GM13976 (cell line): ENCODE measurements at regions not wholly inside any gene's neighbourhood (a gene's known extent, or its start where the extent isn't known, plus 50 kb on each side); places are given as distances from the start of the nearest gene placed in this dataset.

ENCODE experiments used
- DNase-seq: peaks from one replicate; pipeline ENCODE4 v3.0.0; 2012; ENCODE audit warnings: low spot score
- in situ Hi-C: fragments of 300-500 bp; cut with MboI; formaldehyde crosslinking; loops from one replicate; pipeline ENCODE4 v1.12.0; 2022; ENCODE audit warnings: low sequenced_read_pairs, mixed read lengths, inconsistent platforms; ENCODE audit not compliant: unreplicated experiment
- TF ChIP-seq, protein P1 (sequence below): IDR thresholded peaks from 2 replicates; pipeline ENCODE4 v1.5.1; 2012; ENCODE audit warnings: borderline replicate concordance, mild to moderate bottlenecking; ENCODE audit not compliant: insufficient read depth; ENCODE audit errors: extremely low read depth, missing control alignments, control extremely low read depth

DNA sequence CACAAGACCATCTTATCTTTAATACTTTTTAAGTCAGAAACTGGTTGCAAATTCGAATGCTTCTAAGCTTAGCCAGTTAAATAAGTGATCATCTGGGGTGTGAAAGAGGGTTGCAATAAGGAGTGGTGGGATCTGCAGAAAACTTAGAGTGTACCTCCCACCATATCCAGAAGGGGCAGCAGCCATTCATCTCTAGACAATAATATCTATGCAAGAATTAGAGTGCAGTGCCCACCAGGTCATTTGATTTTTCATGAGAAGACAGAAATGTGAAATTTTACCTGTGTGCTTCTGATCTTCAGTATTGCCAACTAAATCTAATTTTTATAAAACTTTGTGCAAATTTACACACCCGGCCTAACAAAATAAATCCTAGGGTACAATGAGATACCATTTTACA is 127.2 kb upstream of the SP4 start:
- in situ Hi-C loops, result no loop called here
- no peak for DNase-seq
- TF ChIP-seq, protein P1, sequence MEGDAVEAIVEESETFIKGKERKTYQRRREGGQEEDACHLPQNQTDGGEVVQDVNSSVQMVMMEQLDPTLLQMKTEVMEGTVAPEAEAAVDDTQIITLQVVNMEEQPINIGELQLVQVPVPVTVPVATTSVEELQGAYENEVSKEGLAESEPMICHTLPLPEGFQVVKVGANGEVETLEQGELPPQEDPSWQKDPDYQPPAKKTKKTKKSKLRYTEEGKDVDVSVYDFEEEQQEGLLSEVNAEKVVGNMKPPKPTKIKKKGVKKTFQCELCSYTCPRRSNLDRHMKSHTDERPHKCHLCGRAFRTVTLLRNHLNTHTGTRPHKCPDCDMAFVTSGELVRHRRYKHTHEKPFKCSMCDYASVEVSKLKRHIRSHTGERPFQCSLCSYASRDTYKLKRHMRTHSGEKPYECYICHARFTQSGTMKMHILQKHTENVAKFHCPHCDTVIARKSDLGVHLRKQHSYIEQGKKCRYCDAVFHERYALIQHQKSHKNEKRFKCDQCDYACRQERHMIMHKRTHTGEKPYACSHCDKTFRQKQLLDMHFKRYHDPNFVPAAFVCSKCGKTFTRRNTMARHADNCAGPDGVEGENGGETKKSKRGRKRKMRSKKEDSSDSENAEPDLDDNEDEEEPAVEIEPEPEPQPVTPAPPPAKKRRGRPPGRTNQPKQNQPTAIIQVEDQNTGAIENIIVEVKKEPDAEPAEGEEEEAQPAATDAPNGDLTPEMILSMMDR, result no peak

DNA sequence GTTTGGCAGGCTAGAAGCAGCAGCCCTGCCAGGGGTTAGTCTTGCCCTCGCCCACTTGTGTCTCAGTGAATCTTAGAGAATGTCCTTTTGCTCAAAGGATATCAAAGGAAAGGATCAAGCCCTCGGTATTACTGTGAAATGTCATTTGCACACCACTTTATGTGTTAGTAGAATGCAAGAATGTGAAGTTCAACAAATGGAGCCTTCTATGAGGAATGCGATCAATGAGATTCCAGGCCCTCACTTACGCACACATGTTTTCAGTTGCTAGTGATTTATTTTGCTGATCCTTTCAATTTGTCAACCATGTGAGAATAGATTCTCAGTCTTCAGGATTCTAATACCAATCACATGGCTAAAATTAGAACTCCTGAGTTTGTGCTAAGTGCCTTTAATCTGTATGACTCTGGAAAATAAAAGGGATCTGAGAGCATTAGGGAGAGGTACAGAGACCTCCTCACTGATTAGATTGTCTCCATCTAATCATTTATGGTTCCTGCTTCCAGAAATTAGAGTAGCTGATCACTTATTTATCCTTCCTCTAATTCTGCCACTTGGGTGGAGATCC is 123.0 kb upstream of the SP4 start:
- in situ Hi-C loops, result no loop called here
- no peak for DNase-seq

DNA sequence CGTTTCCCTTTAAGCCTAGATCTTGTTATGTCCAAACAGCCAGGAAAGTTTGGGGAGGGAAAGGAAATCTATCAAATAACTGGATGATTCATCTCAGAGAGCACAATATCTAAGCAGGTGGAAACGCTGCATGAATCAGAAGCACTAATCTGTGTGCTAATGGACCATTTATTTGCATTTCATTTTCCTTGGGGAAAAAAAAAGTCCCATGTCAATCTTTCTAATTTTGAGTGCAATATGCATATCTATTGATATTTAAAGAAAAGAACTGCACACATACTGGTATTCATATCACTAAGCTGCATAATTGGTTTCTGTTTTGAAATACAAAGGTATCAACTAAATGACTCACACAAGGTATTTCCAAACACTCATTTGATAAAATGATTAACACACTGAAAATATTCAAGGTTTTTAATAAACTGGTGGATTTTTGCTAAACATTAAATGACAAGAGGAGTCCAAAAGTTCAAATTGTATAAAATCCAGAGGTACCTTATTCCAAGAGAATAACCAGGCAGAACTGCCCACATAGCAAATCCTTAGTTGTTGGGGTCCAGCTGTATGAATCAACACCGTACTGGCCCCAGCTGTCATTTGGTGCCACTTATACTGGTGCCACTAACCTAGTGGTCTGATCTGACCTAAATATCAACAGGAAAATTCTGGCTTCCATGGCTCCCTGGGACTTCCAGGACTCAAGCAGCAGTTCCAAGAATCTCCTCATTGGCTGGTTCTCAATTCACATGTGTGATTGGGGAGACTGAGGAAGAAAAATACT is 122.2 kb upstream of the SP4 start:
- in situ Hi-C loops, result no loop called here
- TF ChIP-seq, protein P1, result no peak
- peak; percentile 7 for DNase-seq

More for the DNA sequence above, 123.0 kb upstream of the SP4 start:
- TF ChIP-seq, protein P1, result no peak

DNA sequence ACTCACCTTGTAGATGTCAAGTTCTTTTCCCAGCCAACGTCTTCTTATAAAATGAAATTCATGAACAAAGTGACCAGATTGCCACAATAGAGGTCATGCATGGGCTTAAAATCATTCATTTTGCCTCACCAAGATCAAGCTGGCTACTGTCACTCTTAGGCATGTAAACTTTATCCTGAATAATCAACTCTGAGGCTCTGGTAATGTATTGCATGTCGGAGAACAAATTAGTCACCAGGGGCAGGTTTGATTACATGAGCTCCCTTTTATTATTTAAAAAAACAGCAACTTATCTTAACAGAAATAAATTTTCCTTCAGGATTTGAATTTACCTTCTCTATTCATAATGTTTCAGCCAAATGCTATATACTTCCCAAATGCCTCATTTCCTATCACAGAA is 112.9 kb upstream of the SP4 start:
- TF ChIP-seq, protein P1, result no peak
- in situ Hi-C loops, result no loop called here
- DNase-seq, result no peak

DNA sequence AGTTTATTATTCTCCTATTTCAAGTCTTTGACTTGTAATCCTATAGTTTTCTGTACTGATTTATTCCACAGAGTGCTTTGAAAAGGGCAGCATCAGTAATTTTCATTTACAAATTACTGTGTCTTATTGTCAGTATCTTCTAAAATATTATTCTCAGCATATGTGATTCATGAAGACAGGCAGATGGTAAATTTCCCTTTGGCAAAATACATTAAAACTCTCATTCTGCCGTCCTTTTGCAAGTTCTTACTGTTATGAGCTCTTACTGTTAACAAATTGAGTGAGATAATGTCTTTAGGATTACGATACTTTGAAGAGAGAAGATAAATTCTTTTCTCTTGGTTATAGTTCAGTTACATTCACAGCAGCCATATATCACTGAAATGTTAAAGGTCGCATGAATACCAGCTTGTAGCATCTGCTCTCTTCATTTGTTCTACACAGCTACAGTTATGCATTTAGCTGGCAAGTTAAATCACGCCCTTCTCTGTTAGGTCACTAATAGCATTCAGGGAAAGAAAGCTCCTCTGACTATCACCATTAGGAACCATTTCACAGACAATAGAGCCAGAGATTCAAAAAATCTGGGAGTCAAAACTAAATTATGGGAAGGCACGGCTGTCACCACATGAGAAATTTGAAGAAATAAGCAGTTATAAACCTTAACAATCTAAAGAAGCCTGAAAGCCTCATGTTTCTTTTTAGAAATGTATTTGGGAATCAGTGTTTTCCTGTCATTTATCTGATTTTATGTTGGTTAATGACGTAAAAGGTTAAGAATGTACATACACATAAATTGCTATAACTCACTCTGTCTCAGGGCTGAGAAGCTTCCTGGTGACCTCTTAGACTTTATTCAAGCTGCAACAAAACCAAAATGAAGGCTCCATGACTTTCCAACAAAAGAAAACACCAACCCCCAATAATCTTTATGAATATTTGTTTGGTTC is 109.6 kb upstream of the SP4 start:
- TF ChIP-seq, protein P1, result no peak
- DNase-seq, result no peak
- in situ Hi-C loops, result no loop called here

DNA sequence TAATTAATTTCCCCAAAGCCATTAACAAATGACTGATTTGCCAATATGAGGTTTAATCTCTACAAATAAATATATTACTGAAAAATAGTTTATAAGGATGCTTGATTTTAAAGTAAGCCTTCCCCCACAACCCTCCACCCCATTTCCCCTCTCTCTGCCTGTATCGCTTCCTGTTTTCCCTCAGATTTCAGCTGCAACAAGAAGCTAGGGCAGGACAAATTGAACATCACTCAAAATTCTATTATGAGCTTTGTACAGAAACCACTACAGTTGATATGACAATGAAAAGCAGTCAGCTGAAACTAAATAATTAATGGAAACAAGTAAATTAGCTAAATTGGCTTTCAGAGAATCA is 109.0 kb upstream of the SP4 start:
- in situ Hi-C loops, result no loop called here
- DNase-seq, result no peak
- TF ChIP-seq, protein P1, result no peak
